ENCODE measurements at regions not wholly inside any gene's neighbourhood (a gene's known extent, or its start where the extent isn't known, plus 50 kb on each side); places are given as distances from the start of the nearest gene placed in this dataset.

GRCh38 chr2:139514951-139515350, 734.8 kb upstream of the NXPH2 start:
- no peak overlapping the region for H3K27ac ChIP-seq
- TF ChIP-seq, protein P1, sequence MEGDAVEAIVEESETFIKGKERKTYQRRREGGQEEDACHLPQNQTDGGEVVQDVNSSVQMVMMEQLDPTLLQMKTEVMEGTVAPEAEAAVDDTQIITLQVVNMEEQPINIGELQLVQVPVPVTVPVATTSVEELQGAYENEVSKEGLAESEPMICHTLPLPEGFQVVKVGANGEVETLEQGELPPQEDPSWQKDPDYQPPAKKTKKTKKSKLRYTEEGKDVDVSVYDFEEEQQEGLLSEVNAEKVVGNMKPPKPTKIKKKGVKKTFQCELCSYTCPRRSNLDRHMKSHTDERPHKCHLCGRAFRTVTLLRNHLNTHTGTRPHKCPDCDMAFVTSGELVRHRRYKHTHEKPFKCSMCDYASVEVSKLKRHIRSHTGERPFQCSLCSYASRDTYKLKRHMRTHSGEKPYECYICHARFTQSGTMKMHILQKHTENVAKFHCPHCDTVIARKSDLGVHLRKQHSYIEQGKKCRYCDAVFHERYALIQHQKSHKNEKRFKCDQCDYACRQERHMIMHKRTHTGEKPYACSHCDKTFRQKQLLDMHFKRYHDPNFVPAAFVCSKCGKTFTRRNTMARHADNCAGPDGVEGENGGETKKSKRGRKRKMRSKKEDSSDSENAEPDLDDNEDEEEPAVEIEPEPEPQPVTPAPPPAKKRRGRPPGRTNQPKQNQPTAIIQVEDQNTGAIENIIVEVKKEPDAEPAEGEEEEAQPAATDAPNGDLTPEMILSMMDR (IDR thresholded peaks at IDR 0.05), result no peak
- TF ChIP-seq ZFX (IDR thresholded peaks at IDR 0.05; ENCODE audit: borderline replicate concordance), result no peak

DNA sequence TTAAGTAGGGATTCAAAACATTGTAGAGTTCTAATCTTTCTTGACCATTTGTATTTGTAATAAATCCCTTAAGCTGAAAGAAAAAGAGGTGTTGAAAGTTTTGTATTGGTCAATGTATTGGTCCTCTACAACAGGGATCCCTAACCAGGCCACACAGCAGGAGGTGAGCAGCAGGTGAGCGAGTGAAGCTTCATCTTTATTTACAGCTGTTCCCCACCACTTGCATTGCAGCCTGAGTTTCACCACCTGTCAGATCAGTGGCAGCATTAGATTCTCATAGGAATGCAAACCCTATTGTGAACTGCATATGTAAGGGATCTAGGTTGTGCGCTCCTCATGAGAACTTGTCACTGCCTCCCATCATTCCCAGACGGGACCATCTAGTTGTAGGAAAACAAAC, 715.7 kb upstream of the NXPH2 start:
- no peak for TF ChIP-seq ZFX (IDR thresholded peaks at IDR 0.05; ENCODE audit: borderline replicate concordance)
- TF ChIP-seq, protein P1 (IDR thresholded peaks at IDR 0.05), result no peak
- no peak overlapping the region for H3K27ac ChIP-seq

- no peak overlapping the region for H3K27ac ChIP-seq
- TF ChIP-seq, protein P1 (IDR thresholded peaks at IDR 0.05), result no peak
These were observed 712.0 kb upstream of the NXPH2 start for GRCh38 chr2:139492131-139492680.

GRCh38 chr2:139480161-139480650, 700.0 kb upstream of the NXPH2 start:
- H3K27ac ChIP-seq, result no peak overlapping the region
- TF ChIP-seq, protein P1 (IDR thresholded peaks at IDR 0.05), result no peak
- no peak for TF ChIP-seq ZFX (IDR thresholded peaks at IDR 0.05; ENCODE audit: borderline replicate concordance)

DNA sequence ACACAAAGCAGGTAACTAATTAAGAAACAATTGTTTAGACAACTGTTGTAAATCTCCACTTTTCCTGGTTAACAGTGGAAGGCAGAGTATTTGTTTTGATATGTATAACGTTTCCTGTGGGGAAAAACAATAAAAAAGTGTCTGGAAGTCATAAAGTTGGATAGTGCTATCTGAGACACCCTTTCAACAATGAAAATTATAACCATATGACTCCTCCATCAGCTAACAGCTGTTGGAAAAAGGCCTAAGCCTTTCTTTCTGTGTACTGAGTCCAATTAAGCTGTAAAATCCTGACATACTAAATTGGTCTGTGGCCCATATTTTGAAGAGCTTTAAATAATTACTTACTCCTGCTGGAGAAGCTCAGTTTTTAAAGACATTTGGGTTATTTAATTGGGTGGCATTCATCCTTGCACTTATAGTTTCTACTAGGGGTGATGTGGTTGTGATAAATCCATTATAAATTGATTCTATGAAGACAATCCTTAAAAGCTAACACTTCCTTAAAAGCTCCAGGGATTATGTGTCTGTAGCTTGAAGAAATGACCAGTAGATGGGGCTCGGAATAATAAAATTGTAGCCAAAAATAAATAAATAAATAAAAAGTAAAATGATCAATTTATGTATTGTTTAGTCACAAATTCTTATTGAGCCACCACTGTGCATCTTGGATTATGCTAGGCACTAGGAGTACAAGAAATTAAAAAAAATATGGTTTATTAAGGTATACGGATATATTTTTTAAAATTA, 698.1 kb upstream of the NXPH2 start:
- no peak overlapping the region for H3K27ac ChIP-seq
- TF ChIP-seq, protein P1 (IDR thresholded peaks at IDR 0.05), result no peak
- no peak for TF ChIP-seq ZFX (IDR thresholded peaks at IDR 0.05; ENCODE audit: borderline replicate concordance)

DNA sequence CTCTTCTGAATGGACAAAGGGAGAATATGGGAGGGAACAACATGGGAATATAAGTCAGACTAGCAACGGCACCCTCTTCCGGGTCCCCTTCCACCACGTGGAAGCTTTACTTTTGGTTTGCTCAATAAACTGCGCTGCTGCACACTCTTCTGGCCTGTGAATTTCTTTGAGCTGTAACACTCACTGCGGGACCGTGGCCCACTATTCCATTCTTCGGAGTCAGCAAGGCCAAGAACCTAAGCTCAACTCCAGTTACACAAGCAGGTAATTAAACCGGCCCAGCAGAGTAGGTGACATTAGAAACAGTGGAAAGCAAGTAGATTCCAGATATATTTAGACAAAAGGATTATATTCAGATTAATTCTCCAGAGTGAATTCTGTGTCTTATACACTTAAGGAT, 697.4 kb upstream of the NXPH2 start:
- TF ChIP-seq ZFX (IDR thresholded peaks at IDR 0.05; ENCODE audit: borderline replicate concordance), result no peak
- TF ChIP-seq, protein P1 (IDR thresholded peaks at IDR 0.05), result no peak
- H3K27ac ChIP-seq, result no peak overlapping the region

DNA sequence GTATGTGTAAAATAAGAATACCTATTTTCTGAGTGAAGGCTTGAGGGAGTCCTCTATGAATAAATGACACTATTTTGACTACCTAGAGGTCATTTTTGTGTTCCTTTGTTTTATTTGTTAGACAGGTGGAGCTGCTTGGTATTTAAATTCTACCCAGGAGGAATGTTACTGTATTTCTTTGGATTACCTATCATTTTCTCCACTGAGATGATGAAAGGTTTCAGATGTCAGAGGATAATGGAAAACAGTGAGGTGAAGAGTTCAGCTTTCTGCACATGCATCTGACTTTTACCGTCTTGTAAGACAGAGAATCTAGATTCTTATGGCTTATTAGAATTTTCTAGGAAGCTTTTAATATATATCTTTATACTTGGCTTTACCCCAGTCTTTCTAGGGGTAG, 689.8 kb upstream of the NXPH2 start:
- TF ChIP-seq, protein P1 (IDR thresholded peaks at IDR 0.05), result no peak
- no peak for TF ChIP-seq ZFX (IDR thresholded peaks at IDR 0.05; ENCODE audit: borderline replicate concordance)
- H3K27ac ChIP-seq, result no peak overlapping the region

Data from 22Rv1 (cell line).